H1 (cell line): ENCODE measurements at regions not wholly inside any gene's neighbourhood (a gene's known extent, or its start where the extent isn't known, plus 50 kb on each side); places are given as distances from the start of the nearest gene placed in this dataset.
A peak's percentile ranks its signal among the peaks of the same experiment; 100 is the strongest.

Experiments used
- CTCF ChIA-PET: fragments of 300-600 bp; sonication (Branson Sonifier 250); formaldehyde crosslinking; loops from one replicate; lab custom pipeline; 2021; ENCODE audit not compliant: partially characterized antibody; lab: Charles Lee
- POLR2A ChIA-PET: fragments of 300-600 bp; sonication (Branson Sonifier 250); formaldehyde crosslinking; loops from one replicate; lab custom pipeline; 2021; ENCODE audit warnings: inconsistent platforms; ENCODE audit not compliant: partially characterized antibody; lab: Charles Lee
- DNase-seq, 2 experiments: peaks; one replicate each; pipeline versions ENCODE4 v3.0.0 to v3.0.0-alpha.2; 2010 to 2022; ENCODE audit warnings: low spot score in 2 of 2, low read depth in 1 of 2, mixed read lengths in 1 of 2
- FAIRE-seq: peaks from 2 replicates; lab custom pipeline; 2011; peaks lifted over from hg19 to GRCh38; lab: Jason Lieb, UNC
- H2AFZ ChIP-seq: 2 replicates; pipeline ENCODE4 v1.8.1; 2012; ENCODE audit warnings: low read length, inconsistent platforms
- H2AK5ac ChIP-seq: 2 replicates; pipeline ENCODE4 v1.6.1; 2013; ENCODE audit warnings: low read depth, low read length
- H2BK120ac ChIP-seq: replicated peaks from 2 replicates; pipeline ENCODE3; 2013; ENCODE audit warnings: low read depth, low read length, inconsistent platforms
- H2BK12ac ChIP-seq: 2 replicates; pipeline ENCODE4 v1.6.1; 2013; ENCODE audit warnings: low read depth, low read length
- H2BK15ac ChIP-seq: 2 replicates; pipeline ENCODE4 v1.6.1; 2013; ENCODE audit warnings: low read length
- H2BK20ac ChIP-seq: 2 replicates; pipeline ENCODE4 v1.6.1; 2013; ENCODE audit warnings: low read length
- H2BK5ac ChIP-seq: 2 replicates; pipeline ENCODE4 v1.6.1; 2013; ENCODE audit warnings: low read depth, low read length
- H3K14ac ChIP-seq: 2 replicates; pipeline ENCODE4 v1.6.1; 2013; ENCODE audit warnings: inconsistent platforms; ENCODE audit not compliant: insufficient read length
- H3K18ac ChIP-seq: 2 replicates; pipeline ENCODE4 v1.6.1; 2013; ENCODE audit warnings: low read length; ENCODE audit errors: extremely low read depth
- H3K23ac ChIP-seq: 2 replicates; pipeline ENCODE4 v1.6.1; 2013; ENCODE audit warnings: inconsistent platforms; ENCODE audit not compliant: insufficient read length
- H3K23me2 ChIP-seq: 2 replicates; pipeline ENCODE4 v1.6.1; 2013; ENCODE audit warnings: low read depth, low read length
- H3K27ac ChIP-seq: 2 replicates; pipeline ENCODE4 v1.6.1; 2011; ENCODE audit warnings: low read depth, low read length, inconsistent platforms
- H3K27me3 ChIP-seq, 4 experiments: replicated peaks in 1 of 4; 1 replicate in 1 of 4; 2 replicates in 3 of 4; pipeline versions ENCODE4 v1.6.1 to v1.8.1; 2011 to 2013; ENCODE audit warnings: low read length in 3 of 4, mild to moderate bottlenecking in 3 of 4, inconsistent platforms in 2 of 4, mixed read lengths in 2 of 4, moderate library complexity in 1 of 4; ENCODE audit not compliant: control insufficient read depth in 3 of 4, insufficient read depth in 3 of 4; ENCODE audit errors: extremely low read depth in 1 of 4
- H3K36me3 ChIP-seq, 4 experiments: 2 replicates each; pipeline versions ENCODE4 v1.6.1 to v1.8.1; 2011 to 2013; ENCODE audit warnings: mild to moderate bottlenecking in 4 of 4, low read length in 3 of 4, moderate library complexity in 2 of 4, control low read depth in 1 of 4, inconsistent platforms in 1 of 4; ENCODE audit not compliant: insufficient read depth in 4 of 4, control insufficient read depth in 2 of 4
- H3K4ac ChIP-seq: replicated peaks from 2 replicates; pipeline ENCODE3; 2013; ENCODE audit warnings: low read length, low read depth, mixed read lengths, inconsistent platforms; ENCODE audit not compliant: insufficient read length
- H3K4me1 ChIP-seq, 4 experiments: replicated peaks in 1 of 4; 1 replicate in 1 of 4; 2 replicates in 3 of 4; pipeline versions ENCODE4 v1.6.1 to v1.8.1; 2011 to 2013; ENCODE audit warnings: low read length in 3 of 4, inconsistent platforms in 2 of 4, mixed read lengths in 1 of 4; ENCODE audit not compliant: insufficient read depth in 4 of 4, control insufficient read depth in 3 of 4
- H3K4me2 ChIP-seq, 2 experiments: 2 replicates each; pipeline versions ENCODE4 v1.6.1 to v1.8.1; 2011 to 2013; ENCODE audit warnings: low read depth in 2 of 2, low read length in 2 of 2, control low read depth in 1 of 2, inconsistent platforms in 1 of 2, mild to moderate bottlenecking in 1 of 2; ENCODE audit not compliant: insufficient read depth in 1 of 2
- H3K4me3 ChIP-seq, 4 experiments: fragments of 200-600, 300-600 bp in 1 of 4; sonication (generic), shearing (Covaris generic), sonication (Bioruptor Twin) in 1 of 4; 2 replicates each; pipeline versions ENCODE4 v1.5.1 to v1.8.1; 2011 to 2016; ENCODE audit warnings: low read length in 4 of 4, low read depth in 3 of 4, control low read depth in 2 of 4, inconsistent platforms in 2 of 4, mild to moderate bottlenecking in 2 of 4, mixed read lengths in 1 of 4, moderate library complexity in 1 of 4; ENCODE audit not compliant: insufficient read depth in 2 of 4; ENCODE audit errors: extremely low read depth in 1 of 4
- H3K56ac ChIP-seq: replicated peaks from 2 replicates; pipeline ENCODE3; 2013; ENCODE audit warnings: low read depth, mild to moderate bottlenecking, mixed read lengths, low read length, inconsistent platforms; ENCODE audit not compliant: insufficient read length
- H3K79me1 ChIP-seq: 2 replicates; pipeline ENCODE4 v1.6.1; 2013; ENCODE audit warnings: low read depth, low read length, control low read depth
- H3K79me2 ChIP-seq, 2 experiments: 2 replicates each; pipeline versions ENCODE4 v1.6.1 to v1.8.1; 2012 to 2013; ENCODE audit warnings: low read length in 2 of 2, mild to moderate bottlenecking in 2 of 2, inconsistent platforms in 1 of 2; ENCODE audit not compliant: insufficient read depth in 2 of 2, control insufficient read depth in 1 of 2
- H3K9ac ChIP-seq, 4 experiments: replicated peaks in 1 of 4; 1 replicate in 1 of 4; 2 replicates in 3 of 4; pipeline versions ENCODE4 v1.6.1 to v1.8.1; 2011 to 2013; ENCODE audit warnings: low read depth in 3 of 4, low read length in 3 of 4, control low read depth in 2 of 4, mild to moderate bottlenecking in 2 of 4, moderate library complexity in 2 of 4, inconsistent platforms in 1 of 4; ENCODE audit errors: extremely low read depth in 1 of 4
- H3K9me3 ChIP-seq, 2 experiments: 2 replicates each; pipeline versions ENCODE4 v1.6.1 to v1.8.1; 2012 to 2013; ENCODE audit warnings: mild to moderate bottlenecking in 2 of 2, moderate library complexity in 2 of 2, control low read depth in 1 of 2, inconsistent platforms in 1 of 2, low read depth in 1 of 2, low read length in 1 of 2, mixed read lengths in 1 of 2; ENCODE audit not compliant: insufficient read depth in 2 of 2
- H4K20me1 ChIP-seq, 2 experiments: replicated peaks in 1 of 2; 2 replicates each; pipeline versions ENCODE3 to v1.8.1; 2011 to 2013; ENCODE audit warnings: inconsistent platforms in 2 of 2, low read length in 2 of 2, mild to moderate bottlenecking in 1 of 2; ENCODE audit not compliant: insufficient read depth in 2 of 2, control insufficient read depth in 1 of 2
- H4K5ac ChIP-seq: 2 replicates; pipeline ENCODE4 v1.6.1; 2013; ENCODE audit warnings: low read length, low read depth, mixed read lengths, inconsistent platforms; ENCODE audit not compliant: insufficient read length
- H4K8ac ChIP-seq: 2 replicates; pipeline ENCODE4 v1.8.0; 2013; ENCODE audit warnings: mild to moderate bottlenecking, moderate library complexity, low read length, inconsistent platforms; ENCODE audit not compliant: insufficient read depth; ENCODE audit errors: extremely low read depth
- H4K91ac ChIP-seq: replicated peaks from 2 replicates; pipeline ENCODE3; 2013; ENCODE audit warnings: low read length, mixed read lengths, inconsistent platforms; ENCODE audit not compliant: insufficient read length
- ASH2L ChIP-seq: fragments of 200-600, 300-600 bp; sonication (generic); IDR thresholded peaks from one replicate; pipeline ENCODE4 v1.7.1; 2017; ENCODE audit warnings: low read length
- FOSL1 ChIP-seq: IDR thresholded peaks from 2 replicates; pipeline ENCODE4 v1.6.1; 2011; ENCODE audit warnings: mild to moderate bottlenecking, low read depth, low read length, moderate library complexity; ENCODE audit not compliant: insufficient read depth
- NRF1 ChIP-seq: IDR thresholded peaks from 2 replicates; pipeline ENCODE4 v1.6.1; 2011; ENCODE audit warnings: mild to moderate bottlenecking, low read depth, low read length, improper control_type of control experiment
- TAF1 ChIP-seq: IDR thresholded peaks from 2 replicates; pipeline ENCODE4 v1.6.1; 2011; ENCODE audit warnings: mild to moderate bottlenecking, low read depth, low read length
- WGBS, 2 experiments: shearing (Covaris generic) in 1 of 2; methylation state at CpG; one replicate each; pipeline versions ENCODE4 v1.1.6 to v1.1.7; 2013 to 2015; ENCODE audit warnings: low lambda C conversion rate in 2 of 2, mixed read lengths in 2 of 2, inconsistent platforms in 1 of 2, low coverage in 1 of 2, missing lambda C conversion rate in 1 of 2; ENCODE audit not compliant: insufficient replicate concordance in 2 of 2, insufficient coverage in 1 of 2, insufficient read length in 1 of 2; ENCODE audit errors: extremely low coverage in 1 of 2, missing lambda C conversion rate in 1 of 2; 5-methylcytosine and 5-hydroxymethylcytosine counted together

DNA sequence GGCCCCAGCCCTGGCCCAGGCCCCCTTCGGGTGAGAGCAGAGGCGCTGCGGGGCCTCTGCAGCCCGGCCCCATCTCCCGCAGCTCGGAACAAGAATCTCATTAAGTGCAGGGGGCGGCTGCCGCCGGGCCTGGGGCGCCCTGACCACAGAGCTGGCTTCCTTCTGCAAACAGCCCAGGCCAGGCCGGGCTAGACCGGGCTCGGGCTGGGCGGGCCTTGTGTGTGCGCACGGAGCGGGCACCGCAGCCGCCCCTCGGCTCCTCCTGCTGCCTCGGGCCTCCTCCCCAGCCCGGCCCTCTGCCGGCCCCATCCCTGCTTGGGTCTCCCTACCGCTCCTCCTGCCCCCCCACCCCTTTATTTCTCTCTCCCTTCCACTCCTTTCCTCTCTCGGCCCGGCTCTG, 83.3 kb downstream of the EFNB1 start:
- Histone ChIP-seq H3K79me1 (no peaks in the 10 kb centered on the region), H3K27me3 (peaks cover 0 to 2% (median 0%) of the 10 kb centered on the region in 4 experiments; a peak in 1 of 7 replicates), H3K4me3 (peak overlapping the region; percentile 14 to 56 (median 18); a peak in 6 of 8 replicates), H3K4me1 (peaks cover 3 to 32% (median 10%) of the 10 kb centered on the region in 4 experiments), H3K18ac (peak overlapping the region; percentile 19; the same call in 1 of the 2 replicates), H3K23me2 (no peaks in the 10 kb centered on the region), H3K23ac (no peak overlapping the region), H2AFZ (no peak overlapping the region), H4K5ac (no peak overlapping the region), H2BK20ac (no peak overlapping the region), H3K4me2 (peak overlapping the region; percentile 67 to 79), H2BK15ac (no peak overlapping the region), H2AK5ac (no peak overlapping the region), H3K9ac (no peak overlapping the region), H3K4ac (no peak overlapping the region), H2BK5ac (no peak overlapping the region), H3K79me2 (no peaks in the 10 kb centered on the region), H2BK120ac (no peak overlapping the region), H3K9me3 (no peaks in the 10 kb centered on the region), H3K56ac (no peak overlapping the region), H3K36me3 (no peaks in the 10 kb centered on the region), H4K8ac (peak overlapping the region; percentile 14; the same call in 1 of the 2 replicates), H4K91ac (no peak overlapping the region), H4K20me1 (no peaks in the 10 kb centered on the region), H3K14ac (no peak overlapping the region), H2BK12ac (no peak overlapping the region), H3K27ac (no peak overlapping the region)
- CTCF ChIA-PET, result interaction anchor here (0.6 to 1.9 kb wide), 5 partner anchors 19 to 368 kb away, joined by 3 to 11 read pairs (median 3); no protein-coding TSS in a partner anchor
- DNase-seq, result no peak
- POLR2A ChIA-PET, result interaction anchor here (0.8 to 1.1 kb wide), 2 partner anchors 83 to 118 kb away, joined by 3 read pairs; partner anchors contain the start of gene EFNB1
- TF ChIP-seq ASH2L (no peak), NRF1 (no peak), TAF1 (no peak), FOSL1 (no peak)
- WGBS, 2 experiments, result 0% methylated on average over 2 of the region's 26 CpGs; no CpG with 5 or more reads in 1 of the 2 experiments
- no peak for FAIRE-seq
